ENCODE measurements at regions not wholly inside any gene's neighbourhood (a gene's known extent, or its start where the extent isn't known, plus 50 kb on each side); places are given as distances from the start of the nearest gene placed in this dataset.
"Not testable (repeated sequence)": the region's sequence is repeated elsewhere in the genome, so short reads cannot be mapped to it uniquely, and the experiment has no call there.

- no peak for DNase-seq
These were observed 209.2 kb upstream of the DCC start for GRCh38 chr18:52130624-52131301.

GRCh38 chr18:52131845-52132244, 208.2 kb upstream of the DCC start:
- DNase-seq = no peak

- DNase-seq = no peak
These were observed 203.5 kb upstream of the DCC start for GRCh38 chr18:52136532-52136931.

GRCh38 chr18:52140986-52141385, 199.0 kb upstream of the DCC start:
- no peak for DNase-seq

GRCh38 chr18:52150050-52150449, 189.9 kb upstream of the DCC start:
- no peak for DNase-seq

GRCh38 chr18:52152036-52152435, 188.0 kb upstream of the DCC start:
- DNase-seq = no peak

- no peak for DNase-seq
These were observed 183.8 kb upstream of the DCC start for GRCh38 chr18:52156166-52156565.

- no peak for DNase-seq
These were observed 179.4 kb upstream of the DCC start for GRCh38 chr18:52160636-52161035.

- DNase-seq = no peak
These were observed 176.5 kb upstream of the DCC start for GRCh38 chr18:52163478-52163877.

GRCh38 chr18:52168131-52168530, 171.9 kb upstream of the DCC start:
- DNase-seq = not testable (repeated sequence)

GRCh38 chr18:52174220-52174619, 165.8 kb upstream of the DCC start:
- DNase-seq = no peak

- no peak for DNase-seq
These were observed 164.6 kb upstream of the DCC start for GRCh38 chr18:52175406-52175805.

- no peak for DNase-seq
These were observed 156.9 kb upstream of the DCC start for GRCh38 chr18:52183107-52183506.

GRCh38 chr18:52190195-52190594, 149.8 kb upstream of the DCC start:
- no peak for DNase-seq

GRCh38 chr18:52190631-52191030, 149.4 kb upstream of the DCC start:
- no peak for DNase-seq

GRCh38 chr18:52200406-52200805, 139.6 kb upstream of the DCC start:
- no peak for DNase-seq

GRCh38 chr18:52200921-52201663, 138.9 kb upstream of the DCC start:
- no peak for DNase-seq

- no peak for DNase-seq
These were observed 131.4 kb upstream of the DCC start for GRCh38 chr18:52208646-52209045.

GRCh38 chr18:52216109-52216508, 123.9 kb upstream of the DCC start:
- no peak for DNase-seq

GRCh38 chr18:52216666-52217065, 123.3 kb upstream of the DCC start:
- no peak for DNase-seq

- DNase-seq = no peak
These were observed 120.9 kb upstream of the DCC start for GRCh38 chr18:52219102-52219501.

- no peak for DNase-seq
These were observed 119.9 kb upstream of the DCC start for GRCh38 chr18:52220062-52220591.

GRCh38 chr18:52222211-52222610, 117.8 kb upstream of the DCC start:
- no peak for DNase-seq

GRCh38 chr18:52227536-52227935, 112.5 kb upstream of the DCC start:
- no peak for DNase-seq

- DNase-seq = no peak
These were observed 111.8 kb upstream of the DCC start for GRCh38 chr18:52228166-52228565.

All from NCI-H526 treated with DMSO at 0.1 percent for 48 hours (cell line).